Gastroesophageal sphincter (tissue), 4 donors: ENCODE measurements at regions not wholly inside any gene's neighbourhood (a gene's known extent, or its start where the extent isn't known, plus 50 kb on each side); places are given as distances from the start of the nearest gene placed in this dataset.

Experiments
- ATAC-seq: fragments of 150-250 bp; one replicate; pipeline ENCODE4 v1.9.1; 2016; ENCODE audit warnings: mild to moderate bottlenecking, moderate library complexity
- H3K27ac ChIP-seq, 4 donors: fragments of 200-600 bp; sonication (generic) in 3 of 4; 1 replicate in 3 of 4; 2 replicates in 1 of 4; pipeline ENCODE4 v1.5.1; 2016 to 2019
- H3K27me3 ChIP-seq: fragments of 200-600 bp; sonication (generic); one replicate; pipeline ENCODE4 v1.5.1; 2019
- H3K36me3 ChIP-seq, 2 donors: fragments of 200-600 bp; sonication (generic); one replicate each; pipeline ENCODE4 v1.5.1; 2019; ENCODE audit warnings: control low read depth in 1 of 2
- H3K4me1 ChIP-seq, 3 donors: fragments of 200-600 bp; sonication (generic); 1 replicate in 2 of 3; 2 replicates in 1 of 3; pipeline ENCODE4 v1.5.1; 2016 to 2019; ENCODE audit warnings: control low read depth in 2 of 3
- H3K4me3 ChIP-seq, 2 donors: fragments of 200-600 bp; sonication (generic); one replicate each; pipeline ENCODE4 v1.5.1; 2019; ENCODE audit warnings: mild to moderate bottlenecking in 1 of 2, moderate library complexity in 1 of 2
- H3K9me3 ChIP-seq, 3 donors: fragments of 200-600 bp; sonication (generic); one replicate each; pipeline ENCODE4 v1.5.1; 2017 to 2019; ENCODE audit warnings: control low read depth in 2 of 3
- EP300 ChIP-seq: sonication (generic); formaldehyde crosslinking; IDR thresholded peaks from one replicate; pipeline ENCODE4 v1.6.1; 2017; ENCODE audit warnings: antibody characterized with exemption, mild to moderate bottlenecking
- POLR2A ChIP-seq, 2 donors: fragments of 450-650 bp; IDR thresholded peaks; one replicate each; pipeline ENCODE4 v1.6.1; 2017; ENCODE audit warnings: antibody characterized with exemption in 2 of 2, mild to moderate bottlenecking in 2 of 2, moderate library complexity in 1 of 2
- POLR2AphosphoS5 ChIP-seq: sonication (generic); formaldehyde crosslinking; IDR thresholded peaks from one replicate; pipeline ENCODE4 v1.6.1; 2017; ENCODE audit warnings: antibody characterized with exemption
- WGBS, 2 donors: methylation state at CpG; one replicate each; pipeline ENCODE4 v1.1.5; 2018; ENCODE audit warnings: low coverage in 1 of 2; 5-methylcytosine and 5-hydroxymethylcytosine counted together
- TF ChIP-seq, protein P1 (sequence below), 4 experiments: fragments of 200-600 bp in 2 of 4; fragments of 450-650 bp in 2 of 4; sonication (generic) in 1 of 4; IDR thresholded peaks; one replicate each; pipeline ENCODE4 v1.5.1; 2017 to 2019; ENCODE audit warnings: antibody characterized with exemption in 4 of 4, mild to moderate bottlenecking in 2 of 4, moderate library complexity in 2 of 4

DNA sequence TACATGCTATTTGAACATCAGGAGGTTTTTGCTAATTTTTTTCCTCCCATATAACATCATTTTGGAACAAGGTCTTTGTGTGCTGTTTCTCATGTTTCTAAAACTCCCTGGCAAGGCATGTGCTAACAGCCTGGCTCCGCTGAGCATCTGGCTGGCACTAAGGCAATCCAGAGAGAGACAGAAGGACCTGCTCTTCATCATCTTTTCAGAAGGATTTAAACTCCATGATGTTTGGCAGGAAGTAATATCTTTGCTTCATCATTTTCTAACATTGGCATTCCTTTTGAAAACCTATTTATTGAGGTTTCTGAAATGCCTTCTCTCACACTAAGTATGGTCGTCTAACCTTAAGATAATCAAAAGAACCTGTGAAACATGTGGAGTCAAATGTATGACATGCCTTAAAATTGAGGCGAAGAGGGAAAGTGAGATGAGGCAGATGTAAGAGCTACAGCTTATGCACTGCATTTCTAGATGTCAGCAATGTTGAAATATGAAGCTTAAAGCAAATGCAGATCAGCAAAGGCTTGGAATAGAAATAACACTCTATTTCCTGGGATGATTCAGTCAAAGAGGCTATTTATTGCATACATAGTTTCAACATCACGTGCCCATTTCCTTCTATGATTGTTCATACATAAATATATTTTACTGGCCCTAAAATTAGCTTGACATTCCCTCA is 592.0 kb downstream of the ZNF385D start:
- H3K4me1 ChIP-seq: peaks cover 0 to 6% (median 0%) of the 10 kb centered on the region in 3 donors
- no peak overlapping the region for H3K27ac ChIP-seq
- no peaks in the 10 kb centered on the region for H3K27me3 ChIP-seq
- H3K9me3 ChIP-seq: no peaks in the 10 kb centered on the region
- WGBS, 2 donors: 22% methylated on average over 4 of the region's 4 CpGs
- TF ChIP-seq, protein P1, sequence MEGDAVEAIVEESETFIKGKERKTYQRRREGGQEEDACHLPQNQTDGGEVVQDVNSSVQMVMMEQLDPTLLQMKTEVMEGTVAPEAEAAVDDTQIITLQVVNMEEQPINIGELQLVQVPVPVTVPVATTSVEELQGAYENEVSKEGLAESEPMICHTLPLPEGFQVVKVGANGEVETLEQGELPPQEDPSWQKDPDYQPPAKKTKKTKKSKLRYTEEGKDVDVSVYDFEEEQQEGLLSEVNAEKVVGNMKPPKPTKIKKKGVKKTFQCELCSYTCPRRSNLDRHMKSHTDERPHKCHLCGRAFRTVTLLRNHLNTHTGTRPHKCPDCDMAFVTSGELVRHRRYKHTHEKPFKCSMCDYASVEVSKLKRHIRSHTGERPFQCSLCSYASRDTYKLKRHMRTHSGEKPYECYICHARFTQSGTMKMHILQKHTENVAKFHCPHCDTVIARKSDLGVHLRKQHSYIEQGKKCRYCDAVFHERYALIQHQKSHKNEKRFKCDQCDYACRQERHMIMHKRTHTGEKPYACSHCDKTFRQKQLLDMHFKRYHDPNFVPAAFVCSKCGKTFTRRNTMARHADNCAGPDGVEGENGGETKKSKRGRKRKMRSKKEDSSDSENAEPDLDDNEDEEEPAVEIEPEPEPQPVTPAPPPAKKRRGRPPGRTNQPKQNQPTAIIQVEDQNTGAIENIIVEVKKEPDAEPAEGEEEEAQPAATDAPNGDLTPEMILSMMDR (IDR thresholded peaks at IDR 0.05): no peak
- no peak for TF ChIP-seq EP300
- no peak for TF ChIP-seq POLR2AphosphoS5
- TF ChIP-seq POLR2A (IDR thresholded peaks at IDR 0.05): no peak
- no peak for ATAC-seq
- H3K36me3 ChIP-seq: no peaks in the 10 kb centered on the region
- no peak overlapping the region for H3K4me3 ChIP-seq

- no peak overlapping the region for H3K27ac ChIP-seq
- H3K9me3 ChIP-seq: no peaks in the 10 kb centered on the region
- peaks cover 0 to 6% (median 0%) of the 10 kb centered on the region in 3 donors for H3K4me1 ChIP-seq
- no peaks in the 10 kb centered on the region for H3K27me3 ChIP-seq
- TF ChIP-seq EP300 (no peak), POLR2AphosphoS5 (no peak), POLR2A (IDR thresholded peaks at IDR 0.05) (no peak)
- TF ChIP-seq, protein P1 (IDR thresholded peaks at IDR 0.05): no peak
- H3K36me3 ChIP-seq: no peaks in the 10 kb centered on the region
- H3K4me3 ChIP-seq: no peak overlapping the region
- ATAC-seq: no peak
Observed at GRCh38 chr3:21154911-21155310, 596.1 kb downstream of the ZNF385D start.

DNA sequence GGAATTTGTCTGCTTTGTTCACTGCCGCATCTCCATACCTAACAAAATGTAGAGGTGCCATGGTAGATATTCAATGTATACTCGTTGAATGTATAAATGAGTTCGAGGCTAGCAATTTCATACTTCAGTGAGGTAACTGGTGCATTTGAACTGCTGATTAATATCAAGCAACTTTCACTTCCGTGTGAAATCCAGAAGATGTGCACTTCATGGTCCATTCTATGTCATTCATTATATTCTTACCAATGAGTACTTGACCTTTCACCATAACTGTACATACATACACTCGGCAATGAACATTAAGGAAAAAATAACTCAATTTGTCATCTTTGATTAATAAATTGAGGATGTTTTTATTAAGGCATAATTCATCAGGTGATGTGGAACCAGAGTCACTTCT is 598.5 kb downstream of the ZNF385D start:
- H3K36me3 ChIP-seq: no peaks in the 10 kb centered on the region
- ATAC-seq: no peak
- no peak overlapping the region for H3K27ac ChIP-seq
- TF ChIP-seq EP300: no peak
- TF ChIP-seq, protein P1 (IDR thresholded peaks at IDR 0.05): no peak
- WGBS, 2 donors: 73 to 75% methylated on average over 5 of the region's 5 CpGs
- H3K4me1 ChIP-seq: no peaks in the 10 kb centered on the region
- no peaks in the 10 kb centered on the region for H3K9me3 ChIP-seq
- H3K27me3 ChIP-seq: no peaks in the 10 kb centered on the region
- no peak overlapping the region for H3K4me3 ChIP-seq

- Histone ChIP-seq H3K9me3 (peaks cover 0 to 16% (median 0%) of the 10 kb centered on the region in 3 donors), H3K4me1 (no peaks in the 10 kb centered on the region), H3K27ac (no peak overlapping the region), H3K4me3 (no peak overlapping the region), H3K36me3 (no peaks in the 10 kb centered on the region), H3K27me3 (no peaks in the 10 kb centered on the region)
- ATAC-seq: no peak
- WGBS, 2 donors: 79 to 100% methylated on average over 3 of the region's 3 CpGs
- no peak for TF ChIP-seq EP300
- no peak for TF ChIP-seq POLR2A (IDR thresholded peaks at IDR 0.05)
- TF ChIP-seq, protein P1 (IDR thresholded peaks at IDR 0.05): no peak
- TF ChIP-seq POLR2AphosphoS5: no peak
Observed at GRCh38 chr3:21142949-21143348, 608.1 kb downstream of the ZNF385D start.

GRCh38 chr3:21142031-21142430 is 609.0 kb downstream of the ZNF385D start:
- Histone ChIP-seq H3K27ac (no peak overlapping the region), H3K4me3 (no peak overlapping the region), H3K27me3 (no peaks in the 10 kb centered on the region), H3K4me1 (no peaks in the 10 kb centered on the region), H3K36me3 (no peaks in the 10 kb centered on the region), H3K9me3 (peaks cover 0 to 16% (median 0%) of the 10 kb centered on the region in 3 donors)
- TF ChIP-seq EP300: no peak
- ATAC-seq: no peak
- WGBS, 2 donors: 91 to 92% methylated on average over 4 of the region's 5 CpGs
